HG03575 (cell line): ENCODE measurements at regions not wholly inside any gene's neighbourhood (a gene's known extent, or its start where the extent isn't known, plus 50 kb on each side); places are given as distances from the start of the nearest gene placed in this dataset.

ENCODE experiments used
- ATAC-seq: cut with Tn5 transposase; IDR thresholded peaks from one replicate; pipeline ENCODE4 v1.9.1; 2021; ENCODE audit not compliant: unreplicated experiment, insufficient number of reproducible peaks, low FRiP score; ENCODE audit errors: extremely low read depth

DNA sequence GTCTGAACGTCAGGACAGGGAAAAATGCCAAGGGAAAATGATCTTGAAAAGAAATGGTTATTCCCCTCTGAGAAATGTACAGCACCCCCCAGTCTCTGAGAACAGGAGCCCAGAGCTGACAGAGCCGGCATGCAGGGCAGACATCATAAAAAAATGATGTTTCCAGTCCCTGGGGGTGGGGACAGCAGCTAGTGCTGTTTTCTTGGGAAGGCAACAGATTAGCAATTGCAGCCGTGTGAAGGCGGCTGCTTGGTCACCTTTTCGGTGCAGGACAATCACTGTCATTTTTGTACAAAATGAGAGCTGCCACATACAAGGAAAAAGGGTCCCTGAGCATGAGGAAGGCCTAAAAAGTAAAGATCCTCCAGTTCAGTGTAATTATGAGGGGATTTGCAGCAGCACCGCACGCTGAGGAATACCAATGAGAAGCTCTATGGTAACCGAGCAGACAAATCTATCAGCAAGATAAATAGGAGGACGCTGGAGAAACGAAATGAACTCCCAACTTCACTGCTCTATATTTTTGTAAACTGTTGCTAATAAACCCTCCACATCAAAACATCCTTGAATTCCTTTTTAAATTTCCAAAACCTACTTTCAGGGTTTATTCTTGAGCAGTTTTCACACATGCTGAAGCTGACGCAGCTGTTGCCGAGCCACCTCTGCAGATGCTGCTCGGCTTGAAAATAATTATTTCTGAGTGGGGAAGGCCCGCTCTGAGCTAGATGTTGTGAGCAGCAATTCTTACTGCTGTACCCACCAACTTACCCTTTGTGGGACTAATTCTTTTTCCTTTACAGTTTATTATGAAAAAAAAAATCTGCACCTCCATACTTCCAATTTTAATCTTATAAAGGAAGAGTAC is 98.2 kb upstream of the NEBL start:
- ATAC-seq: no peak

- ATAC-seq: no peak
These were observed 96.9 kb upstream of the NEBL start for GRCh38 chr10:20993830-20994527.

DNA sequence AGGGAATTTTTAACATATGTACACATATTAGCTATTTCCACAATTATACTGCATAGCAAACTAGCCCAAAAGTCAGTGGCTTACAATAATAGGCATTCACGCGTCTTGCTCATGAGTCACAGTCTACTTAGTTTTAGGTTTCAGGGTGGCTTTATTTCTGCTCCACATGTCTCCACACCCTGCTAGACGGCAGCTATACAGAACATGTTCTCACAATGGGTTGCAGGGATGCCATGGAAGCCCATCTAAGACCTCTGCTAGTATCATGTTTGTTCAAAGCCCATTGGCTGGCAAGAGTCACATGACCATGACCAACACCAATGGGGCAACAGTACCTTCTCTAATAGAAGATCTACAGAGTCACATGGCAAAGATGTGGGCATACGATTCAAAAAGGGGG is 96.3 kb upstream of the NEBL start:
- no peak for ATAC-seq

- no peak for ATAC-seq
These were observed 94.4 kb upstream of the NEBL start for GRCh38 chr10:20991526-20991925.

GRCh38 chr10:20990604-20991003 is 93.5 kb upstream of the NEBL start:
- ATAC-seq: no peak

DNA sequence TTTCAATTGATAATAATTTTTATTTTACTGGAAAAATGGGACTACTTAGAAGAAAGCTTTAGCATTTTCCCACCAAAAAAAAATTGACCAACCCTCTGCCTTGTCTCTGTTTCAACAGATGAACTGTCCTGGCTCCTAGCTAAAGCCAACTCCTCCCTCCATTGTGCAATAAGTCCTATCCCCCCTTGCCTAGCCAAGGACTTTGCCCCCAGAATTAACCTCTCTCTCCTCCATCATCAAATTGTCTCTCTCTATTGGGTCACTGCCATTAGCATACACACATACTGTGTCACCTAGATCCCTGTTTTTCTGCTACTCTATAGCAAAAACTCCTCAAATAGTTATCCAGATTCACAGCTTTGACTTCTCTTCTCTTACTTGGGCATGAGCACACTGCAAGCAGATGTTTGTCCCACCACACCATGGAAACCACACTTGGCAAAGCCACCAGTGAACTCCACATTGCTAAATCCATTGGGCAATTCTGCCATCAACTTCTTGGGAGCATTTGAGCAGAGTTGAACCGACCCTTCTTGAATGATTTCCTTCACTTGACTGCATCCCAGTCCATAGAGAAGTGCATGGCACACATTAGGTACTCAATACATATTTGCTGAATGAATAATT is 91.4 kb upstream of the NEBL start:
- ATAC-seq: no peak

DNA sequence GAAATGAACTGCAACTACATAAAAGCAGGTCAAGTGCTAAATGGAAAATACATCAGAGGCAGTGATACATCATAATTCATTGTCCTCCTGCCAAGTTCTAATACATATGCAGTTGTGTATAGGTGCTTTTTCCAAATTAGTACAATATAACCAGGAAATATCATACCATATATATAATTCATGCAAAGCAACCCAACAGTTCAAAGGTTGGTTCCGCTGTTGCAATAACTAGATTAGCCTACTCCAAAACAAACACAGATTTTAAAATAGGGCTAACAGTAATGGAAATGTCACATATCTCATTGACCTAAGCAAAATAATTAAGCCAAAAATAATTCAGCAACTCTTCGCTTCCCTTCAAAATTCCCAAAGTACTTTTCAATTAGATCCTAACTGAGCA is 88.9 kb upstream of the NEBL start:
- no peak for ATAC-seq

- no peak for ATAC-seq
These were observed 87.6 kb upstream of the NEBL start for GRCh38 chr10:20984662-20985061.

DNA sequence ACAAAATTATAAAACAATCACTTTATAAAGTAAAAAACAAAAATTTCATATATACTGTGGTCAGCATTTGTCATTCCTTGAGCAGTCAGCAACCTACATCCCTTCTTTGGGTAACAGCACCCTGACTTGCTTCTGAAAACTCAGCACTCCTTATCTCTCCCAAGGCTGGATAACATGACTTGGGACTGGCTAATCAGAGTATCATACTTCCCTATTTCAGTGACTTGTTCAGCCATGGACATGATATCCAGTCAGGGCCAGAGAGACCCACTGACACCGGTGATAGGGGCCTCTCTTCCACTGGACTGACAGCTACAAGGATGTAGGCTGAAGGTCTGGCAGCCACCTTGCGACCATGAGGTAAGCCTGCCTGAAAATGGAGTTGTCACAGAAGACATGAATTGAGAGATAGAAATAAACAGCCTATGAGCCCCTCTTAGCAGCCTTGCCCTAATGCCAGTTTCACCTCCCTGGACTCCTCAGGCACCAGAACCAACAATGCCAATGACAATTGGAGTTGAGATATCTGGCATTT is 84.4 kb upstream of the NEBL start:
- ATAC-seq: no peak

DNA sequence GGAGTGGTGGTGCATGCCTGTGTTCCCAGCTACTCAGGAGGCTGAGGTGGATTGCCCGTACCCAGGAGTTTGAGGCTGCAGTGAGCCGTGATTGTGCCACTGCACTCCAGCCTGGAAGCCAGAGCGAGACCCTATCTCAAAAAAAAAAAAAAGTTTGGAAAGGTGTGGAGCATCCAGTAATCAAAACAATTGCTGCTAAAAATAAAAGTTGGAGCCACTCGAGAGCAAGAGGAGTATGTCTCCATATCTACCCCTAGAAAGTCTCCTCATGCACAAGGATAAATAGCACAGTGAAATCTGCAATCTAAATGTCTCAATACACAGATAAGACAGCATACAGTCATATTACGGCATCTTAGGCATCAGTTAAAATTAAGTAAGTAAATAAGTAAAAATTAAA is 81.5 kb upstream of the NEBL start:
- no peak for ATAC-seq

DNA sequence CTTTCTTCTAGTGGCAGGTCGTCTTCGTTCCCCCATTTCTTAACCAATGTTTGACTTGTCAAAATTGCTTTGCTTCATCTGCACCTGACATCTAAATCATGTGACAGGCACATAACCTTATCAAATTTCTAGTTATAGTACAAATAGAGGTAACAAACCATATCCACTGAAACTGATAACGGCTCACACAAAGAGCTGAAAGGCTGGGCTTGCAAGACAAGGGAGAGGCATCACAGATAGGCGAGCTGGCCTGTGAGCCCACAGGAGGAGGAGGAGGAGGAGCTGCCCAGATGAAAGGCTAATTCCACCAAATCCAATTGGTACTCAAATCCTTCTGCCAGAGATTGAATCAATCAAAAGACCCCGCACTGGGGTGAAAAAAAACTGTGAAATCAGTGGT is 80.2 kb upstream of the NEBL start:
- ATAC-seq: no peak

DNA sequence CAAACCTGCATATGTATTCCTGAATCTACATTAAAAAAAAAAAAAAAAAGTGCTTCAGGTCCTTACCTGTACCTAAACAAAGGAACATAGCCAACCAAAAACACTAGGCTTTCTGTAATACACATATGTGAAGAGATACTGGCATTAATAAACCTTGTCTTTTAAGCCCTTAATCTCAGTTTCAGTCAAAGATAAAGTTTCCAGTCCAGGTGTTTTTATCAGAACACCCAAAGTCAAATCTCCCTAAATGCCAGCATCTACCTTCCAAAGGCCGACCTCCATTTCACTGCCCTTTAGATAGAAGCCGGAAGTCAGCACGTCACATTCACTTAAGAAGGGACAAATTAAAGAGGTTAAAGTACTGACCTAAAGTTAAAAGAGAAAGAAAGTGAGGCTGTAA is 79.8 kb upstream of the NEBL start:
- no peak for ATAC-seq

DNA sequence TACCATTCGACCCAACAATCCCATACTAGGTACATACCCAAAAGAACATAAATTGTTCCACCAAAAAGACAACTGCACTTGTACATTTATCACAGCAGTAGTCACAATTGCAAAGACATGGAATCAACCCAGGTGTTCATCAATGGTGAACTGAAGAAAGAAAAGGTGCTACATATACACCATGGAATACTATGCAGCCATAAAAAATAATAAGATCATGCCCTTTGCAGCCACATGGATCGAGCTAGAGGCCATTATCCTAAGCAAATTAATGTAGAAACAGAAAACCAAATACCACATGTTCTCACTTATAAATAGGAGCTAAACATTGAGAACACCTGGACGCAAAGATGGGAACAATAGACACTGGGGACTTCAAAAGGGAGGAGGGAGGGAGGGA is 79.3 kb upstream of the NEBL start:
- no peak for ATAC-seq

DNA sequence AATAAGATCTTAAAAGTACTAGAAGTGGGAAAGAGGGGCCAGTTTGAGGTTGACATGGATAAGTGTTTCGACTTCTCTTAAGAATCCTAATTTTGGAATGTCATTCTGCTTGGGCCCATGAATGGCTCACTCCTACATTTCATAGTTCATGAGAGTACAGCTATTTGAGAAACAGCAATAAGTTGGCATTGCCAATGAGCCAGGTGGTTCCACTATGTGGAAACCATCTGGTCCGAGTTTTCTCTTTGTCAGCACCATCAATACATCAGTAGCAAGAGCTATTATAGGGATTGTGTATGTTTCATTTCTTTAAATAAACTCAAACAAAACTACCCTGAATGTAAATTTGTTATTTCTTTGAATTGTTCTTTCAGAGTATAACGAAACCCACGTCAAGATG is 78.1 kb upstream of the NEBL start:
- no peak for ATAC-seq

- ATAC-seq: no peak
These were observed 75.8 kb upstream of the NEBL start for GRCh38 chr10:20972925-20973324.

GRCh38 chr10:20971901-20972300 is 74.8 kb upstream of the NEBL start:
- ATAC-seq: no peak

- ATAC-seq: peak; percentile 99
These were observed 73.6 kb upstream of the NEBL start for GRCh38 chr10:20970708-20971107.

DNA sequence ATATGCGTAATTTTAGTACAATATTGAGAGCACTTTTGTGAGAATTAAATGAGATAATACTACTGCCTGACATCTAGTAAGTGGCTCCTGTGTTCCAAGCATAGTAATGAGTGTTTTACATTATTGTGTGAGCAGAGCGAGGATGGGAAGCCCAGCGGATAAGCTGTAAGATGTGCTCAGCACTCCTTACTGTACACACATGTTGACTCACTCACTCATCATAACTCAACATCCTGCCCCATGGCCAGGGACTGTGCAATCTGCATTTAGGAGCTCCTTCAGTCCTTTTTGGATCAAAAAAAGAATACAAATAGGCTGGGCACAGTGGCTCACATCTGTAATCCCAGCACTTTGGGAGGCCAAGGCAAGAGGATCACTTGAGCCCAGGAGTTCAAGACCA is 72.9 kb upstream of the NEBL start:
- ATAC-seq: no peak

- ATAC-seq: no peak
These were observed 69.3 kb upstream of the NEBL start for GRCh38 chr10:20966426-20966825.
